Activated CD4-positive, alpha-beta memory T cell treated with anti-CD3 and anti-CD28 coated beads, Interleukin-2, amount 10 ng/mL, durations not matched to agents 7 days and 5 days (primary cell): ENCODE measurements at regions not wholly inside any gene's neighbourhood (a gene's known extent, or its start where the extent isn't known, plus 50 kb on each side); places are given as distances from the start of the nearest gene placed in this dataset.

Experiments used
- CTCF ChIA-PET: fragments of 350-600 bp; sonication (Branson Sonifier 250); formaldehyde crosslinking; loops from one replicate; lab custom pipeline; 2021; ENCODE audit warnings: antibody characterized with exemption, inconsistent platforms; lab: Charles Lee
- POLR2A ChIA-PET: fragments of 350-600 bp; sonication (Branson Sonifier 250); formaldehyde crosslinking; loops from one replicate; lab custom pipeline; 2021; ENCODE audit warnings: antibody characterized with exemption; lab: Charles Lee
- DNase-seq: peaks from one replicate; pipeline ENCODE4 v3.0.0-alpha.2; 2020
- H3K27ac Mint-ChIP-seq: one replicate; pipeline ENCODE4 v1.8.0; 2021; ENCODE audit warnings: mild to moderate bottlenecking, mixed read lengths
- H3K27me3 Mint-ChIP-seq: one replicate; pipeline ENCODE4 v1.8.0; 2021; ENCODE audit warnings: mixed read lengths
- H3K36me3 Mint-ChIP-seq: one replicate; pipeline ENCODE4 v1.8.0; 2021; ENCODE audit warnings: low read depth, mixed read lengths
- H3K4me1 Mint-ChIP-seq: one replicate; pipeline ENCODE4 v1.8.0; 2021; ENCODE audit warnings: mixed read lengths
- H3K4me3 Mint-ChIP-seq: one replicate; pipeline ENCODE4 v1.8.0; 2021; ENCODE audit warnings: mild to moderate bottlenecking, mixed read lengths
- H3K9me3 Mint-ChIP-seq: one replicate; pipeline ENCODE4 v1.8.0; 2021; ENCODE audit warnings: mixed read lengths

- DNase-seq, result no peak
- ChIA-PET CTCF (no interaction called here), POLR2A (no interaction called here)
- H3K4me1 Mint-ChIP-seq, result no peaks in the 10 kb centered on the region
- peaks cover 19% of the 10 kb centered on the region for H3K27me3 Mint-ChIP-seq
- H3K27ac Mint-ChIP-seq, result no peak overlapping the region
- H3K4me3 Mint-ChIP-seq, result no peak overlapping the region
- no peaks in the 10 kb centered on the region for H3K36me3 Mint-ChIP-seq
- peaks cover 8% of the 10 kb centered on the region for H3K9me3 Mint-ChIP-seq
Observed at GRCh38 chr13:50209631-50210030, 194.4 kb downstream of the KCNRG start.

GRCh38 chr13:50213526-50213925 is 198.3 kb downstream of the KCNRG start:
- Mint-ChIP-seq H3K27me3 (peaks cover 29% of the 10 kb centered on the region), H3K9me3 (peaks cover 11% of the 10 kb centered on the region), H3K4me3 (no peak overlapping the region), H3K4me1 (no peaks in the 10 kb centered on the region), H3K27ac (no peak overlapping the region), H3K36me3 (peaks cover 4% of the 10 kb centered on the region)
- CTCF ChIA-PET, result no interaction called here
- POLR2A ChIA-PET, result no interaction called here
- no peak for DNase-seq

GRCh38 chr13:50214514-50214913 is 199.3 kb downstream of the KCNRG start:
- Mint-ChIP-seq H3K4me1 (no peaks in the 10 kb centered on the region), H3K36me3 (peaks cover 4% of the 10 kb centered on the region), H3K9me3 (peaks cover 11% of the 10 kb centered on the region), H3K4me3 (no peak overlapping the region), H3K27ac (no peak overlapping the region), H3K27me3 (peaks cover 29% of the 10 kb centered on the region)
- ChIA-PET POLR2A (no interaction called here), CTCF (no interaction called here)
- no peak for DNase-seq

- no peak overlapping the region for H3K4me3 Mint-ChIP-seq
- no peaks in the 10 kb centered on the region for H3K4me1 Mint-ChIP-seq
Observed at GRCh38 chr13:50215399-50215798, 200.2 kb downstream of the KCNRG start.

GRCh38 chr13:50219743-50220142 is 204.5 kb downstream of the KCNRG start:
- Mint-ChIP-seq H3K4me1 (peaks cover 29% of the 10 kb centered on the region), H3K9me3 (peaks cover 3% of the 10 kb centered on the region), H3K36me3 (peaks cover 14% of the 10 kb centered on the region), H3K27me3 (peaks cover 57% of the 10 kb centered on the region), H3K4me3 (no peak overlapping the region), H3K27ac (no peak overlapping the region)
- no peak for DNase-seq
- ChIA-PET POLR2A (no interaction called here), CTCF (no interaction called here)

More at GRCh38 chr13:50215399-50215798, 200.2 kb downstream of the KCNRG start:
- Mint-ChIP-seq H3K36me3 (peaks cover 8% of the 10 kb centered on the region), H3K9me3 (peaks cover 11% of the 10 kb centered on the region), H3K27ac (no peak overlapping the region), H3K27me3 (peaks cover 38% of the 10 kb centered on the region)
- POLR2A ChIA-PET, result no interaction called here
- CTCF ChIA-PET, result no interaction called here
- no peak for DNase-seq

- DNase-seq, result no peak
- H3K9me3 Mint-ChIP-seq, result peaks cover 3% of the 10 kb centered on the region
- CTCF ChIA-PET, result no interaction called here
Observed at GRCh38 chr13:50220938-50221337, 205.7 kb downstream of the KCNRG start.

GRCh38 chr13:50222569-50223332 is 207.5 kb downstream of the KCNRG start:
- POLR2A ChIA-PET, result interaction anchor here (0.6 to 2.4 kb wide), 5 partner anchors 13 to 225 kb away, joined by 3 to 23 read pairs (median 3); no protein-coding TSS in a partner anchor
- H3K27ac Mint-ChIP-seq, result no peak overlapping the region
- CTCF ChIA-PET, result interaction anchor here (0.7 kb wide), 1 partner anchor 671 kb away, joined by 3 read pairs; no protein-coding TSS in a partner anchor
- no peaks in the 10 kb centered on the region for H3K9me3 Mint-ChIP-seq
- peaks cover 73% of the 10 kb centered on the region for H3K27me3 Mint-ChIP-seq
- peaks cover 10% of the 10 kb centered on the region for H3K36me3 Mint-ChIP-seq
- H3K4me1 Mint-ChIP-seq, result peaks cover 54% of the 10 kb centered on the region
- DNase-seq, result peak; percentile 19
- H3K4me3 Mint-ChIP-seq, result peak overlapping the region; percentile 25

More at GRCh38 chr13:50220938-50221337, 205.7 kb downstream of the KCNRG start:
- H3K4me3 Mint-ChIP-seq, result no peak overlapping the region
- H3K27me3 Mint-ChIP-seq, result peaks cover 66% of the 10 kb centered on the region
- H3K4me1 Mint-ChIP-seq, result peaks cover 38% of the 10 kb centered on the region
- H3K27ac Mint-ChIP-seq, result no peak overlapping the region
- POLR2A ChIA-PET, result no interaction called here
- H3K36me3 Mint-ChIP-seq, result peaks cover 14% of the 10 kb centered on the region

- Mint-ChIP-seq H3K9me3 (no peaks in the 10 kb centered on the region), H3K27ac (no peak overlapping the region), H3K4me1 (peaks cover 58% of the 10 kb centered on the region), H3K36me3 (peaks cover 10% of the 10 kb centered on the region), H3K4me3 (no peak overlapping the region), H3K27me3 (peaks cover 79% of the 10 kb centered on the region)
- CTCF ChIA-PET, result interaction anchor here (0.6 to 1.6 kb wide), 2 partner anchors 18 to 316 kb away, joined by 3 to 5 read pairs; no protein-coding TSS in a partner anchor
- POLR2A ChIA-PET, result interaction anchor here (1.0 to 3.7 kb wide), 5 partner anchors 10 to 99 kb away, joined by 3 to 22 read pairs (median 4); no protein-coding TSS in a partner anchor
- DNase-seq, result no peak
Observed at GRCh38 chr13:50224534-50224933, 209.3 kb downstream of the KCNRG start.

GRCh38 chr13:50225193-50226155 is 210.2 kb downstream of the KCNRG start:
- peaks cover 6% of the 10 kb centered on the region for H3K36me3 Mint-ChIP-seq
- CTCF ChIA-PET, result interaction anchor here (0.6 kb wide), 1 partner anchor 317 kb away, joined by 3 read pairs; no protein-coding TSS in a partner anchor
- H3K27ac Mint-ChIP-seq, result no peak overlapping the region
- H3K4me1 Mint-ChIP-seq, result peaks cover 65% of the 10 kb centered on the region
- no peak overlapping the region for H3K4me3 Mint-ChIP-seq
- DNase-seq, result no peak
- H3K27me3 Mint-ChIP-seq, result peaks cover 78% of the 10 kb centered on the region
- H3K9me3 Mint-ChIP-seq, result no peaks in the 10 kb centered on the region
- POLR2A ChIA-PET, result interaction anchor here (1.4 to 3.7 kb wide), 5 partner anchors 11 to 100 kb away, joined by 3 to 22 read pairs (median 5); no protein-coding TSS in a partner anchor

GRCh38 chr13:50226515-50227155 is 211.4 kb downstream of the KCNRG start:
- no peak for DNase-seq
- peaks cover 6% of the 10 kb centered on the region for H3K36me3 Mint-ChIP-seq
- peaks cover 64% of the 10 kb centered on the region for H3K4me1 Mint-ChIP-seq
- H3K9me3 Mint-ChIP-seq, result no peaks in the 10 kb centered on the region
- no peak overlapping the region for H3K4me3 Mint-ChIP-seq
- ChIA-PET CTCF (interaction anchor here (0.8 kb wide), 1 partner anchor 10 kb away, joined by 3 read pairs; no protein-coding TSS in a partner anchor), POLR2A (interaction anchor here (1.4 to 3.7 kb wide), 5 partner anchors 10 to 140 kb away, joined by 3 to 22 read pairs (median 5); no protein-coding TSS in a partner anchor)
- H3K27ac Mint-ChIP-seq, result no peak overlapping the region
- peaks cover 80% of the 10 kb centered on the region for H3K27me3 Mint-ChIP-seq

GRCh38 chr13:50227361-50227760 is 212.1 kb downstream of the KCNRG start:
- H3K27ac Mint-ChIP-seq, result no peak overlapping the region
- H3K4me3 Mint-ChIP-seq, result no peak overlapping the region
- CTCF ChIA-PET, result interaction anchor here (0.8 kb wide), 1 partner anchor 9 kb away, joined by 3 read pairs; no protein-coding TSS in a partner anchor
- H3K36me3 Mint-ChIP-seq, result peaks cover 6% of the 10 kb centered on the region
- peaks cover 58% of the 10 kb centered on the region for H3K4me1 Mint-ChIP-seq
- no peak for DNase-seq
- no peaks in the 10 kb centered on the region for H3K9me3 Mint-ChIP-seq
- POLR2A ChIA-PET, result interaction anchor here (1.4 to 3.7 kb wide), 3 partner anchors 18 to 139 kb away, joined by 3 to 22 read pairs (median 5); no protein-coding TSS in a partner anchor
- peaks cover 76% of the 10 kb centered on the region for H3K27me3 Mint-ChIP-seq

GRCh38 chr13:50228527-50228926 is 213.3 kb downstream of the KCNRG start:
- H3K4me1 Mint-ChIP-seq, result peaks cover 51% of the 10 kb centered on the region
- no peak overlapping the region for H3K27ac Mint-ChIP-seq
- POLR2A ChIA-PET, result no interaction called here
- peaks cover 75% of the 10 kb centered on the region for H3K27me3 Mint-ChIP-seq
- CTCF ChIA-PET, result no interaction called here
- no peak overlapping the region for H3K4me3 Mint-ChIP-seq
- H3K36me3 Mint-ChIP-seq, result peaks cover 12% of the 10 kb centered on the region
- no peak for DNase-seq
- H3K9me3 Mint-ChIP-seq, result peaks cover 6% of the 10 kb centered on the region
